HG03095 (cell line): ENCODE measurements at regions not wholly inside any gene's neighbourhood (a gene's known extent, or its start where the extent isn't known, plus 50 kb on each side); places are given as distances from the start of the nearest gene placed in this dataset.

Experiments used
- ATAC-seq: cut with Tn5 transposase; IDR thresholded peaks from one replicate; pipeline ENCODE4 v1.9.1; 2021; ENCODE audit warnings: moderate library complexity; ENCODE audit not compliant: unreplicated experiment

DNA sequence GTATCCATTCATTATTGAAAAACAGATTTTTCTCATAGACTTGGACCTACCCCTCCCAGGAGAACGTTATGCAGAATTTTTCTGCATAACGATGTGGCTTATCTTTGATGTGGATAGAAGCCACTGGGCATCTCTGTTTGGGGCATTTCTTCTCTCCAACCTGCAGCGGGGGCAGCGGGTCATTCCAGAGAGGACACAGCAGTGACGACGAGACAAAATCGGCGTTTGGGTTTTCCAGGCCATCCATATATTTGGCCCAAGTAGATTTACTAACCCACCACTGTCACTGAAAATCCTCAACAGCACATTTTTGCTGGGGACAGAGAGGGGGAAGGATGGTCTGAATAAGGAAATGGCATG, 299.3 kb upstream of the PITRM1 start:
- ATAC-seq = no peak

DNA sequence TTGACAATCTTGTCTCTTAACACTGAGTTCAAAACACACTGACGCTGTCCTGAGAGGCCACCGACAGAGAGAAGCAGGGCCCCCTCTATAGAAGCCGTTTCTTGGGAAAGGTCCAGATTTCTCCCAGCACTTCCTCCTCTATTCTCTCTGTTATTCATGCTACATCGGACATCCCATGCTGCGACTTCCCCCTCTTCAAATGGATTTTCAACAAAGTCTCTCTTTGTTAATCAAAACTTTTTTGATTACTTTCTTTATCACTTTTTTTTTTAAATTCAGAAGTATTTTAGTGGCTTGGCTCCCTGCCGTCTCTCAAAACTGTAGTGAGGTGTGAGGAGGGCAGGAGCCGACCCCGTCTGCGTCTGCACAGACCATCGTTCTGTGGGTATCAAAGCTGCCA, 298.9 kb upstream of the PITRM1 start:
- ATAC-seq = no peak

- no peak for ATAC-seq
Observed at GRCh38 chr10:3470191-3470590, 297.6 kb upstream of the PITRM1 start.

DNA sequence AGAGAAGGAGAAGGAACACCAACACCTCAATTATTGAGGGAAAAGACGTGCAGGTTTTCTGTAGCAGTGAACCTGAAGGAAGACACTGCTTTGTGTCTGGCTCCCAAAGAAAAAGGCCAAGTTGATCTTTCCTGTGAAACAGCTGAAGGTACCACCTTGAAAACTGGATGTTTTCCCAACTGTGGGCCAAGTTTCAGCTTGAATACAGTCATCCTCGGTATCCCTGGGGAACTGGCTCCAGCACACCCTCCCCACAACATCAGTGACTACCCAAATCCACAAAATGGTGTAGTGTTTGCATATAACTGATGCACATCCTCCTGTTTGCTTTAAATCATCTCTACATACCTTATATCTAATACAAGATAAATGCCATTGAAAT, 297.0 kb upstream of the PITRM1 start:
- no peak for ATAC-seq

DNA sequence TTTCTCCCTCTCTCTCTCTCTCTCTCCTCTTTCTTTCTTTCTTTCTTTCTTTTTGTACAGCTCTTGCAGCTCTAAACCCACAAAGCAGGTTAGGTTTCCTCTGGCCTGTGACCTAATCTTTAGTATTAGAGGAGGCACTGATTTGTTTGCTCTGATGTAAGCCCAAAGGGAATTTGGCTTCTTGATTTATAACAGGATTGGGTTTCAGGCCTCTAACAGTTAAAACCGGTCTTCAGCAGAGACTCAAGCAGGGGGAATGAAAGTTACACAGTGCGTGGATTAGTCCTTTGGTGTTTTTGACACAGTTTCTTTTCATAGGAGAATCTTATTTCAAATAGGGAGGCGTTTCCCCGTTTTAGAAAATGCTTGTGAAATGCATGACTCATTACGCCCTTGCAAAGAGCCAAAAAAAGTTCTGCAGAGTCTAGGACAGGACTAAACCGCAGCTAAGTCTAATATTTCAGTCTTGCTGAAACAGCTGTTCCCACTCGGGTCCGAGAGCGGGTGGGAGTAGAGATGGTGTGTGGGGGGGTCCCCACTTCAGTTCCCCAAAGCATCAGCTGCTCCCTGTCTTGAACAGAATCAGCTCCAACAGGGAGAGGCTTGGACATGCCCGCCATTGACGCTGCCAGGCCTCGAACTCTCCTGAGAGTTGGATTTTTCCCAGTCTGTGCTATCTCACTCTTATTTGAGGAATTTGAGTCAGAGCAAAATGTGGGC, 296.5 kb upstream of the PITRM1 start:
- no peak for ATAC-seq

GRCh38 chr10:3467052-3467951, 294.7 kb upstream of the PITRM1 start:
- no peak for ATAC-seq

GRCh38 chr10:3465406-3465891, 292.9 kb upstream of the PITRM1 start:
- ATAC-seq = no peak

- no peak for ATAC-seq
Observed at GRCh38 chr10:3464760-3465405, 292.3 kb upstream of the PITRM1 start.

DNA sequence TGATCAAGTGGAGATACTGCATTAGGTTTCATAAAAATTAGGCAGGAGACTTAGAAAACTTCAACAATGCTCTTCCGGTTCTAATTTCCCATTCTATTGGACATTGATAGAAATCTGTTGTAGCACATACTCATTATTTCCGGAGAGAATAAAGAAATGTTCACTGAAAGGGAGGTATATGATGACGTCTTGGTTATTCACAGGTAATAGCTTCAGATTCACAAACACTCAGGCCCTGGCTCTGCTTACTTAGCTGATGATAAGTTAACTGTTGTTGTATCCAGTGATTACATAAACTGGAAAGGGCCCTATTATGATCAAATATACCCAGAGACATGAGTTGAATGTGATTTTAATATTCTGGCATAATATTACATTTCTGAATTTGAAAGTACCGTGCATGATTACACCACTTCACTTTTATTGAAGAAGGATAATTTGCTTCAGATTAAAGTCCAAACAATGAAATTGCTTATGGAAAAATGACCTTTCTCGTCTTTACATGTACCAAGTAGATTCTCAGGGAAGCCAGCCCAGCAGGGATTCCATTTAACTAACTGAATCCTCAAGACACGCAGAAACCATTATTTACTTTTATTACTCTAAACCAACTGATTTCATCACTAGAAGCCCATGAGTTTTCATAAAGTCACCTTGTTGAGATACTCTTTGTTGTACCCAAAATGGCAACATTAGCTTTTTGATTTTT, 288.0 kb upstream of the PITRM1 start:
- ATAC-seq = no peak

DNA sequence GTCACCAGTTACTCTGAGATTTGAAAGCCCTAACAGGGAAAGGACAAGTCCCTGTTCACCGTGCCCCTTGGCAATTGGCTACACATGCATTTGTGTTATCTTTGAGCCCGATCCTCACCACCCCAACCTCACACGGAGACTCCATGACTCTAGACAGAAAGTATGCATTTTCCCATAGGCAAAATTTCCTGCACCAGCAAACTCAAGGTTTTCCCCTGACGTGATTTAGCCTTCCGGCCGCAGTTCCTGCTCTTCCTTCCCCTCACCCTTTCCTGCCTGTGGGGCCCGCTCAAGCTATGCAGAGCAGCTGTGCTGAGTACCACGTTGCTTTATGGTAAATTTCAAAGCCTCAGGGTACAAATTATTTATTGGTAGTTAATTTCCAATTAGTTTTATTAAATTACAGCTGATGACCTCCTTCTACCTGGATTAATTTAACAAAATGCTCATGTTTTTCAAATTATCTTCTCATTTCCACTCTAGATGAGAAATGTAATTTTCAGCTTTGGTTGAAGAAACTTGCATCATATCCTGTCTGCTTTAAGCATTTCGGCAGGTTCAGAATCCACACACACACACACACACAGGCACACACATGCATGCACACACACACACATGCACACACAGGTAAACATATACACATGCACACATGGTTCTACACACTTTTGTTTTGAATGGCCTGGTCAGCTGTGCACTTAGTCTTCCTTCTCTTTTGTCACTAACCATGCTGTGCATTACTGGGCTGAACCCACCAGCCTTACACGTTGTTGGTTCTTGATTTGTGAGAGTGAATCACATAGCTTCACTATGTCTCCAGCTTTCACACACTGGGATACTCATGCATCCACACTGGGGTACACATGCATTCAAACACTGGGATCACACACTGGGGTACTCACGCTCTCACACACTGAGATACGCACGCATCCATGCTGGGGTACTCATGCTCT, 283.1 kb upstream of the PITRM1 start:
- ATAC-seq = no peak

DNA sequence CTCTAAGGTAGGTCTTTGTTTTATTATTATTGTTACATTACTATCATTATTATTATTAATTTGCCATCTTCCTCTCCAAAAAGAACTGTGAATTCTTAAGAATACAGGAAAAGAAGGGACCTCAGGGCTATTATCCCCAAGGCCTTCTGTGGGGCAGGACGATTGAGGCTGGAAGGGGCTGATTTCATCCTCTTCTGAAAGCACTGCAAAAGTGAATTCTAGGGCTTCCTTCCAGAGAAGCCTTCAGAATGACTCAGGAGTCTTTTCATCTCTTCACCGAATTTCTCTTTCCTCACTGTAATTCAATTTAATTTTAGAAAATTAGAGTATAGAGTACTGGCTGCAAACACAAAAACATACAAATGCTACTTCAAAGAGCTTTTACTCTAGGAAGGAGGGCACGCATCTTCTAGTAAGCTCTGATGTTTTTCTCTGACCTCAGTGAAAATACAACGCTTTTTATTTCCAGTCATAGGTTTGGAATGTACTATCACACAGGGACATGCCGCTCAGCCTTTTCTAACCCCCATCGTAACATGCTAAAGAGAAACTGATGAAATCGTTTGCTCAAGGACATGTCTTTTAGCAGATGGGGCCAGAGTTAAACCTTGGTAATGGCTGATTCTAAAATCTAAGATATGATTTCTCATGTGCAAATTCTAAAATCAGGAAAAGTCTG, 280.2 kb upstream of the PITRM1 start:
- ATAC-seq = no peak

- no peak for ATAC-seq
Observed at GRCh38 chr10:3452173-3452626, 279.6 kb upstream of the PITRM1 start.

GRCh38 chr10:3451516-3452172, 279.1 kb upstream of the PITRM1 start:
- ATAC-seq = no peak

DNA sequence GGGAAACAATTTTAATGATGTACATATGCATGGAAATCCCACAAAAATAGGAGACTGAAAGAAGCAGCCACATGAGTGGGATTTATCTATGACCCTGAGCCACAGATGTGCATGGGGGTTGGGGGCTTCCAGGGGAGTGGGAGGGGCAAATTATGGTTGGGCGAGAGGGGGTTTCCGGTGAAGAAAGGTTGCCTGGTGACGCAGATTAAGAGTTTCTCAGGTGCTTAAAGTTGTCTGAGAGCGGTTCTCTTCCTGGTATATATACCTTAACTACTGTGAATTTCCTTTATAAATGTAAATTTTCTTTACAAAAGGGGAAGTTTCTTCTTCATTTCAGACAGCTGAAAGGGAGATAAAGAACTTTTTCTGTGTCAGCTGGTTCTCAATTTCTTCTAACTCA, 273.6 kb upstream of the PITRM1 start:
- ATAC-seq = no peak

DNA sequence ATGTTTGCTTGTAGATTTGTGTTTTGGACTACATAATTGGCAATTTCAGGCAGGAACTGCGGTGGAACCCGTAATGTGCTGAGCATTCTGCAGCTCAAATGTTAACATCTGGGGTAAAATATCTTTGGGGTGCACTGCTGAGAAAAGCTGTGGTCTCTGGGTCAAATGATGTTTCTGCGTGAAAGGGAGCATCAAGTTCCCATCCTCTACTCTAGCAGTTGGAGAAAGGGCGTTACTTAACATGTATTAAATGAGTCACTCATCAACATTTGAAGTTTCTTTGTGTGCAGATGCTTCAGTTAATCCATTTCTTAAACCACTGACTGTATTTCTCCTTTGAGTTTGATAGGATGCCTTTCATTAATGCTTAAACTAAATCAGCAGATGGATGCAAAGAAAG, 273.1 kb upstream of the PITRM1 start:
- ATAC-seq = no peak

DNA sequence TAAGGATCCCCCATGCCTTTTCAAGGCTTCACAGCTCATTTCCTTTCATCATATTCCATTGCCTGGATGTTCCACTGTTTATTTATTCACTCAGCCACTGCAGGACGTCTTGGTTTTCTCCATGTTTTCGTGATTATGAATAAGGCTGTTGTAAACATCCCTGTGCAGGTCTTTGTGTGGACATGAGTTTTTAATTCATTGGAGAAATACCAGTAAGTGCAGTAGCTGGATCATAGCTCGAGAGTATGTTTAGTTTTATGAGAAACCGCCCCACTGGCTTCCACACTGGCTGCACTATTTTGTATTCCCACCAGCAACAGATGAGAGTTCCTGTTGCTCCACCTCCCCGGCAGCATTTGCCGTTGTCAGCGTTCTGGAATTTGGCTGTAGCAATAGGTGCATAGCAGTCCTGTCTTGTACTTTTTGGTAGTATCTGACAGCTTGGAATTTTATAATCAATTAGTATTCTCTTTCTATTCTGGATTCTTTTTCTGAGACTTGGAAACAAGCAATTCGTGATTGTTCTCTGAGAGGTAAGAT, 269.9 kb upstream of the PITRM1 start:
- no peak for ATAC-seq

GRCh38 chr10:3439183-3439582, 266.6 kb upstream of the PITRM1 start:
- ATAC-seq = no peak

- ATAC-seq = no peak
Observed at GRCh38 chr10:3438606-3439005, 266.0 kb upstream of the PITRM1 start.

DNA sequence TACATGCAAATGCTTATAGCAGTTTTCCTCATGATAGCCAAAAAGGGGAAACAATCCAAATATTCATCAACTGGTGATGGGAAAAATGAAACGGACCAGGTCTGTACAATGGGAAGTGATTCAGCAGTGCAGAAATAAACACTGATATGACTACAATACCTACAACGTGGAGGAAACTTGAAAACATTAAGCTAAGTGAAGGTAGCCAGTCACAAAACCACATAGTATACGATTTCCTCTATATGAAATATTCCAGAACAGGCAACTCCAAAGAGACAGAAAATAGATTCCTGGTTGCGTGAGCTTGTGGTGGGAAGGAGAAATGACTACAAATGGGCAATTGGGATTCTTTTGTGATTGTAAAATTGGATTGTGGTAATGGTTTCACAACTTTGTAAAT, 263.1 kb upstream of the PITRM1 start:
- ATAC-seq = no peak
